GM23338 (cell line): ENCODE measurements at regions not wholly inside any gene's neighbourhood (a gene's known extent, or its start where the extent isn't known, plus 50 kb on each side); places are given as distances from the start of the nearest gene placed in this dataset.
A peak's percentile ranks its signal among the peaks of the same experiment; 100 is the strongest.

Experiments
- ATAC-seq: fragments of 200-7000 bp; cut with Tn5 transposase; 3 replicates; pipeline ENCODE4 v1.9.1; 2020
- DNase-seq: peaks from one replicate; pipeline ENCODE4 v3.0.0-alpha.2; 2015; ENCODE audit warnings: low spot score
- H2AFZ ChIP-seq: fragments of 200-600 bp; sonication (generic); 2 replicates; pipeline ENCODE4 v1.8.0; 2016; ENCODE audit warnings: antibody characterized with exemption, mild to moderate bottlenecking, moderate library complexity
- H3F3A ChIP-seq: fragments of 200-600 bp; sonication (generic); replicated peaks from 2 replicates; pipeline ENCODE4 v1.8.0; 2017; ENCODE audit warnings: antibody characterized with exemption, mixed run types, low read depth
- H3K27ac ChIP-seq: fragments of 200-600 bp; sonication (generic); 2 replicates; pipeline ENCODE4 v1.6.1; 2016; ENCODE audit warnings: low read depth
- H3K27me3 ChIP-seq: fragments of 200-600 bp; sonication (generic); 2 replicates; pipeline ENCODE4 v1.8.0; 2016; ENCODE audit warnings: mild to moderate bottlenecking, mixed run types, moderate library complexity; ENCODE audit not compliant: insufficient read depth
- H3K36me3 ChIP-seq: fragments of 200-600 bp; sonication (generic); 2 replicates; pipeline ENCODE4 v1.8.0; 2016; ENCODE audit warnings: mild to moderate bottlenecking; ENCODE audit not compliant: insufficient read depth
- H3K4me1 ChIP-seq: fragments of 200-600 bp; sonication (generic); 2 replicates; pipeline ENCODE4 v1.8.0; 2016; ENCODE audit warnings: mild to moderate bottlenecking, moderate library complexity; ENCODE audit not compliant: insufficient read depth
- H3K4me2 ChIP-seq: fragments of 200-600 bp; sonication (generic); 2 replicates; pipeline ENCODE4 v1.7.1; 2017; ENCODE audit warnings: mixed run types
- H3K4me3 ChIP-seq: fragments of 200-600 bp; sonication (generic); 2 replicates; pipeline ENCODE4 v1.6.1; 2016; ENCODE audit warnings: mixed run types
- H3K79me2 ChIP-seq: fragments of 200-600 bp; sonication (generic); replicated peaks from 2 replicates; pipeline ENCODE4 v1.8.0; 2017; ENCODE audit warnings: mild to moderate bottlenecking; ENCODE audit not compliant: insufficient read depth
- H3K9me2 ChIP-seq: fragments of 200-600 bp; sonication (generic); 2 replicates; pipeline ENCODE4 v1.8.0; 2017; ENCODE audit not compliant: insufficient read depth
- H4K20me1 ChIP-seq: fragments of 200-600 bp; sonication (generic); replicated peaks from 2 replicates; pipeline ENCODE4 v1.8.0; 2017; ENCODE audit warnings: mild to moderate bottlenecking; ENCODE audit not compliant: insufficient read depth
- H3K27ac Mint-ChIP-seq: 2 replicates; pipeline ENCODE4 v1.8.0; 2020; ENCODE audit warnings: inconsistent platforms, mild to moderate bottlenecking, moderate library complexity, mixed read lengths
- H3K27me3 Mint-ChIP-seq: 3 replicates; pipeline ENCODE4 v1.8.0; 2022; ENCODE audit warnings: low read depth, mild to moderate bottlenecking, moderate library complexity, mixed read lengths, inconsistent platforms; ENCODE audit not compliant: insufficient read depth, poor library complexity
- H3K36me3 Mint-ChIP-seq: 3 replicates; pipeline ENCODE4 v1.8.0; 2021; ENCODE audit warnings: low read depth, mild to moderate bottlenecking, inconsistent platforms, moderate library complexity, mixed read lengths
- H3K4me1 Mint-ChIP-seq: 3 replicates; pipeline ENCODE4 v1.8.0; 2020; ENCODE audit warnings: mild to moderate bottlenecking, inconsistent platforms, mixed read lengths
- H3K4me3 Mint-ChIP-seq: 3 replicates; pipeline ENCODE4 v1.8.0; 2021; ENCODE audit warnings: moderate library complexity, mild to moderate bottlenecking, inconsistent platforms, mixed read lengths
- H3K9me3 Mint-ChIP-seq: 3 replicates; pipeline ENCODE4 v1.8.0; 2020; ENCODE audit warnings: moderate library complexity, mild to moderate bottlenecking, inconsistent platforms, mixed read lengths
- CREB1 ChIP-seq: fragments of 250-450 bp; sonication (Bioruptor Pico); IDR thresholded peaks from 2 replicates; pipeline ENCODE4 v1.5.0; 2020; ENCODE audit warnings: low read depth, mild to moderate bottlenecking, moderate library complexity
- EZH2 ChIP-seq: fragments of 200-600 bp; sonication (generic); IDR thresholded peaks from one replicate; pipeline ENCODE4 v1.8.0; 2017; ENCODE audit warnings: antibody characterized with exemption, mild to moderate bottlenecking, low read depth; ENCODE audit not compliant: unreplicated experiment
- EZH2phosphoT487 ChIP-seq: fragments of 200-600 bp; sonication (generic); IDR thresholded peaks from one replicate; pipeline ENCODE4 v1.8.1; 2018; ENCODE audit warnings: antibody characterized with exemption; ENCODE audit not compliant: unreplicated experiment
- TF ChIP-seq, protein P1 (sequence below): IDR thresholded peaks from one replicate; pipeline ENCODE4 v1.6.1; 2018; ENCODE audit warnings: antibody characterized with exemption; ENCODE audit not compliant: unreplicated experiment
- TF ChIP-seq, protein P2 (sequence below): fragments of 250-450 bp; sonication (Bioruptor Pico); IDR thresholded peaks from 2 replicates; pipeline ENCODE4 v1.5.0; 2020; ENCODE audit warnings: mild to moderate bottlenecking, moderate library complexity
- TF ChIP-seq, protein P3 (sequence below): IDR thresholded peaks from 2 replicates; pipeline ENCODE4 v1.6.1; 2016; ENCODE audit warnings: antibody characterized with exemption

DNA sequence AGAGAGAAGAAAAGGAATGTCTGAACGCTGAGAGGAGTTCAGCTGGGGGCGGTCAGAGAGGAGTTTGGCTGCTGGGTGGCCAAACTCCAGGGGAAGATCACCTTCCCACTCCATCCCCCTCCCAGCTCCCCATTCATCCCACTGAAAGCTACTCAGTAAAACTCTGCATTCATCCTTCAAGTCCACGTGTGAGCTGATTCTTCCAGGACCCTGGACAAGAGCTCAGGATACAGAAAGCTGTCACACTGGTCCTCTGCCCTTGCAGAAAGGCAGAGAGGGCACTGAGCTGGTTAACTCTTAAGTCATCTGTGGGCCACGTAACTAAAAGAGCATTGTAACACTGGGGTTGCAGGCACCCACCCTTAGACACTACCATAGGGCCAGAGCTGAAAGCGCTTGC lies 132.1 kb upstream of the ARL4C start:
- H3K36me3 Mint-ChIP-seq, result 0 out of 3 replicates have a peak, but pooled peaks cover 5% of the 10 kb centered on the region
- H2AFZ ChIP-seq, result no peak overlapping the region
- peaks cover 46% of the 10 kb centered on the region for H3K4me1 Mint-ChIP-seq
- no peak overlapping the region for H3K4me3 Mint-ChIP-seq
- no peaks in the 10 kb centered on the region for H3K27me3 ChIP-seq
- H3K4me2 ChIP-seq, result no peak overlapping the region
- ATAC-seq (no peak), DNase-seq (peak; percentile 17)
- no peaks in the 10 kb centered on the region for H4K20me1 ChIP-seq
- no peak overlapping the region for H3K27ac Mint-ChIP-seq
- H3K27ac ChIP-seq, result no peak overlapping the region
- H3K4me1 ChIP-seq, result peaks cover 48% of the 10 kb centered on the region
- TF ChIP-seq, protein P1, sequence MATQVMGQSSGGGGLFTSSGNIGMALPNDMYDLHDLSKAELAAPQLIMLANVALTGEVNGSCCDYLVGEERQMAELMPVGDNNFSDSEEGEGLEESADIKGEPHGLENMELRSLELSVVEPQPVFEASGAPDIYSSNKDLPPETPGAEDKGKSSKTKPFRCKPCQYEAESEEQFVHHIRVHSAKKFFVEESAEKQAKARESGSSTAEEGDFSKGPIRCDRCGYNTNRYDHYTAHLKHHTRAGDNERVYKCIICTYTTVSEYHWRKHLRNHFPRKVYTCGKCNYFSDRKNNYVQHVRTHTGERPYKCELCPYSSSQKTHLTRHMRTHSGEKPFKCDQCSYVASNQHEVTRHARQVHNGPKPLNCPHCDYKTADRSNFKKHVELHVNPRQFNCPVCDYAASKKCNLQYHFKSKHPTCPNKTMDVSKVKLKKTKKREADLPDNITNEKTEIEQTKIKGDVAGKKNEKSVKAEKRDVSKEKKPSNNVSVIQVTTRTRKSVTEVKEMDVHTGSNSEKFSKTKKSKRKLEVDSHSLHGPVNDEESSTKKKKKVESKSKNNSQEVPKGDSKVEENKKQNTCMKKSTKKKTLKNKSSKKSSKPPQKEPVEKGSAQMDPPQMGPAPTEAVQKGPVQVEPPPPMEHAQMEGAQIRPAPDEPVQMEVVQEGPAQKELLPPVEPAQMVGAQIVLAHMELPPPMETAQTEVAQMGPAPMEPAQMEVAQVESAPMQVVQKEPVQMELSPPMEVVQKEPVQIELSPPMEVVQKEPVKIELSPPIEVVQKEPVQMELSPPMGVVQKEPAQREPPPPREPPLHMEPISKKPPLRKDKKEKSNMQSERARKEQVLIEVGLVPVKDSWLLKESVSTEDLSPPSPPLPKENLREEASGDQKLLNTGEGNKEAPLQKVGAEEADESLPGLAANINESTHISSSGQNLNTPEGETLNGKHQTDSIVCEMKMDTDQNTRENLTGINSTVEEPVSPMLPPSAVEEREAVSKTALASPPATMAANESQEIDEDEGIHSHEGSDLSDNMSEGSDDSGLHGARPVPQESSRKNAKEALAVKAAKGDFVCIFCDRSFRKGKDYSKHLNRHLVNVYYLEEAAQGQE, result peak; percentile 63
- no peak for TF ChIP-seq CREB1 (CRISPR knock-in tag)
- no peaks in the 10 kb centered on the region for H3K79me2 ChIP-seq
- peaks cover 8% of the 10 kb centered on the region for H3K27me3 Mint-ChIP-seq
- H3K4me3 ChIP-seq, result no peak overlapping the region
- no peaks in the 10 kb centered on the region for H3K36me3 ChIP-seq
- peaks cover 6% of the 10 kb centered on the region; the same call in 1 of the 2 replicates for H3F3A ChIP-seq
- 0 out of 3 replicates have a peak, but pooled peaks cover 3% of the 10 kb centered on the region for H3K9me3 Mint-ChIP-seq
- H3K9me2 ChIP-seq, result peaks cover 11% of the 10 kb centered on the region; the same call in 1 of the 2 replicates

DNA sequence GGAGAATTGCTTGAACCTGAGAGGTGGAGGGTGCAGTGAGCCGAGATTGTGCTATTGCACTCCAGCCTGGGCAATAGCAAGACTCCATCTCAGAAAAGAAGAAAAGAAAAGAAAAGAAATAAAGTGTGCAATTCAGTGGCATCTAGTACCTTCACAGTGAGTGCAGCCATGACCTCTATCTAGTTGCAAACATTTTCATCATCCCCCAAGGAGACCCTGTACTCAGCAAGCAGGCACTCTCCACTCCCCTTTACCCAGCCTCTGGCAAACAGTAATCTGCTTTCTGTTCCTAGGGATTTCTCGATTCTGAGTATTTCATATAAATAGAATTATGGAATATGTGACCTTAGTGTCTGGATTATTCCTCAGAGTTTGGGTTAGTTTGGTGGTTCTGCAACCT lies 130.4 kb upstream of the ARL4C start:
- ATAC-seq (no peak), DNase-seq (no peak)
- Histone ChIP-seq H3K79me2 (no peaks in the 10 kb centered on the region), H3K9me2 (peaks cover 18% of the 10 kb centered on the region; the same call in 1 of the 2 replicates), H3K4me1 (peaks cover 34% of the 10 kb centered on the region), H3K4me2 (peak overlapping the region; percentile 14; the same call in 1 of the 2 replicates), H3F3A (peaks cover 6% of the 10 kb centered on the region; the same call in 1 of the 2 replicates), H3K27ac (no peak overlapping the region), H3K36me3 (no peaks in the 10 kb centered on the region), H3K27me3 (no peaks in the 10 kb centered on the region), H4K20me1 (no peaks in the 10 kb centered on the region), H3K4me3 (no peak overlapping the region), H2AFZ (no peak overlapping the region; the same call in 1 of the 2 replicates)
- Mint-ChIP-seq H3K36me3 (0 out of 3 replicates have a peak, but pooled peaks cover 5% of the 10 kb centered on the region), H3K4me1 (peaks cover 41% of the 10 kb centered on the region), H3K27ac (no peak overlapping the region), H3K9me3 (0 out of 3 replicates have a peak, but pooled peaks cover 3% of the 10 kb centered on the region), H3K4me3 (no peak overlapping the region), H3K27me3 (peaks cover 7% of the 10 kb centered on the region)
- TF ChIP-seq, protein P2, sequence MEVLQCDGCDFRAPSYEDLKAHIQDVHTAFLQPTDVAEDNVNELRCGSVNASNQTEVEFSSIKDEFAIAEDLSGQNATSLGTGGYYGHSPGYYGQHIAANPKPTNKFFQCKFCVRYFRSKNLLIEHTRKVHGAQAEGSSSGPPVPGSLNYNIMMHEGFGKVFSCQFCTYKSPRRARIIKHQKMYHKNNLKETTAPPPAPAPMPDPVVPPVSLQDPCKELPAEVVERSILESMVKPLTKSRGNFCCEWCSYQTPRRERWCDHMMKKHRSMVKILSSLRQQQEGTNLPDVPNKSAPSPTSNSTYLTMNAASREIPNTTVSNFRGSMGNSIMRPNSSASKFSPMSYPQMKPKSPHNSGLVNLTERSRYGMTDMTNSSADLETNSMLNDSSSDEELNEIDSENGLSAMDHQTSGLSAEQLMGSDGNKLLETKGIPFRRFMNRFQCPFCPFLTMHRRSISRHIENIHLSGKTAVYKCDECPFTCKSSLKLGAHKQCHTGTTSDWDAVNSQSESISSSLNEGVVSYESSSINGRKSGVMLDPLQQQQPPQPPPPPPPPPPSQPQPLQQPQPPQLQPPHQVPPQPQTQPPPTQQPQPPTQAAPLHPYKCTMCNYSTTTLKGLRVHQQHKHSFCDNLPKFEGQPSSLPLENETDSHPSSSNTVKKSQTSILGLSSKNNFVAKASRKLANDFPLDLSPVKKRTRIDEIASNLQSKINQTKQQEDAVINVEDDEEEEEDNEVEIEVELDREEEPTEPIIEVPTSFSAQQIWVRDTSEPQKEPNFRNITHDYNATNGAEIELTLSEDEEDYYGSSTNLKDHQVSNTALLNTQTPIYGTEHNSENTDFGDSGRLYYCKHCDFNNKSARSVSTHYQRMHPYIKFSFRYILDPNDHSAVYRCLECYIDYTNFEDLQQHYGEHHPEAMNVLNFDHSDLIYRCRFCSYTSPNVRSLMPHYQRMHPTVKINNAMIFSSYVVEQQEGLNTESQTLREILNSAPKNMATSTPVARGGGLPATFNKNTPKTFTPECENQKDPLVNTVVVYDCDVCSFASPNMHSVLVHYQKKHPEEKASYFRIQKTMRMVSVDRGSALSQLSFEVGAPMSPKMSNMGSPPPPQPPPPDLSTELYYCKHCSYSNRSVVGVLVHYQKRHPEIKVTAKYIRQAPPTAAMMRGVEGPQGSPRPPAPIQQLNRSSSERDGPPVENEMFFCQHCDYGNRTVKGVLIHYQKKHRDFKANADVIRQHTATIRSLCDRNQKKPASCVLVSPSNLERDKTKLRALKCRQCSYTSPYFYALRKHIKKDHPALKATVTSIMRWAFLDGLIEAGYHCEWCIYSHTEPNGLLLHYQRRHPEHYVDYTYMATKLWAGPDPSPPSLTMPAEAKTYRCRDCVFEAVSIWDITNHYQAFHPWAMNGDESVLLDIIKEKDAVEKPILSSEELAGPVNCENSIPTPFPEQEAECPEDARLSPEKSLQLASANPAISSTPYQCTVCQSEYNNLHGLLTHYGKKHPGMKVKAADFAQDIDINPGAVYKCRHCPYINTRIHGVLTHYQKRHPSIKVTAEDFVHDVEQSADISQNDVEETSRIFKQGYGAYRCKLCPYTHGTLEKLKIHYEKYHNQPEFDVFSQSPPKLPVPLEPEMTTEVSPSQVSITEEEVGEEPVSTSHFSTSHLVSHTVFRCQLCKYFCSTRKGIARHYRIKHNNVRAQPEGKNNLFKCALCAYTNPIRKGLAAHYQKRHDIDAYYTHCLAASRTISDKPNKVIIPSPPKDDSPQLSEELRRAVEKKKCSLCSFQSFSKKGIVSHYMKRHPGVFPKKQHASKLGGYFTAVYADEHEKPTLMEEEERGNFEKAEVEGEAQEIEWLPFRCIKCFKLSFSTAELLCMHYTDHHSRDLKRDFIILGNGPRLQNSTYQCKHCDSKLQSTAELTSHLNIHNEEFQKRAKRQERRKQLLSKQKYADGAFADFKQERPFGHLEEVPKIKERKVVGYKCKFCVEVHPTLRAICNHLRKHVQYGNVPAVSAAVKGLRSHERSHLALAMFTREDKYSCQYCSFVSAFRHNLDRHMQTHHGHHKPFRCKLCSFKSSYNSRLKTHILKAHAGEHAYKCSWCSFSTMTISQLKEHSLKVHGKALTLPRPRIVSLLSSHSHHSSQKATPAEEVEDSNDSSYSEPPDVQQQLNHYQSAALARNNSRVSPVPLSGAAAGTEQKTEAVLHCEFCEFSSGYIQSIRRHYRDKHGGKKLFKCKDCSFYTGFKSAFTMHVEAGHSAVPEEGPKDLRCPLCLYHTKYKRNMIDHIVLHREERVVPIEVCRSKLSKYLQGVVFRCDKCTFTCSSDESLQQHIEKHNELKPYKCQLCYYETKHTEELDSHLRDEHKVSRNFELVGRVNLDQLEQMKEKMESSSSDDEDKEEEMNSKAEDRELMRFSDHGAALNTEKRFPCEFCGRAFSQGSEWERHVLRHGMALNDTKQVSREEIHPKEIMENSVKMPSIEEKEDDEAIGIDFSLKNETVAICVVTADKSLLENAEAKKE (CRISPR knock-in tag), result no peak
- no peak for TF ChIP-seq CREB1 (CRISPR knock-in tag)
- no peak for TF ChIP-seq EZH2phosphoT487
- TF ChIP-seq, protein P3, sequence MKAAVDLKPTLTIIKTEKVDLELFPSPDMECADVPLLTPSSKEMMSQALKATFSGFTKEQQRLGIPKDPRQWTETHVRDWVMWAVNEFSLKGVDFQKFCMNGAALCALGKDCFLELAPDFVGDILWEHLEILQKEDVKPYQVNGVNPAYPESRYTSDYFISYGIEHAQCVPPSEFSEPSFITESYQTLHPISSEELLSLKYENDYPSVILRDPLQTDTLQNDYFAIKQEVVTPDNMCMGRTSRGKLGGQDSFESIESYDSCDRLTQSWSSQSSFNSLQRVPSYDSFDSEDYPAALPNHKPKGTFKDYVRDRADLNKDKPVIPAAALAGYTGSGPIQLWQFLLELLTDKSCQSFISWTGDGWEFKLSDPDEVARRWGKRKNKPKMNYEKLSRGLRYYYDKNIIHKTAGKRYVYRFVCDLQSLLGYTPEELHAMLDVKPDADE, result no peak
- TF ChIP-seq EZH2, result no peak
